HEK293 (cell line): ENCODE measurements at regions not wholly inside any gene's neighbourhood (a gene's known extent, or its start where the extent isn't known, plus 50 kb on each side); places are given as distances from the start of the nearest gene placed in this dataset.

Experiments used
- CTCF ChIA-PET: fragments of 350-600 bp; formaldehyde crosslinking; extraction: SDS; loops from one replicate; lab custom pipeline; 2021; ENCODE audit warnings: antibody characterized with exemption; lab: Yijun Ruan, JAX
- POLR2A ChIA-PET: fragments of 300-600 bp; formaldehyde crosslinking; extraction: SDS; loops from one replicate; lab custom pipeline; 2020; ENCODE audit warnings: antibody characterized with exemption, inconsistent platforms; lab: Yijun Ruan, JAX
- H3K27ac ChIP-seq: fragments of 200-500 bp; sonication (Bioruptor generic); 2 replicates; pipeline ENCODE4 v1.5.1; 2014; ENCODE audit warnings: low read depth, low read length, control low read depth, inconsistent platforms; ENCODE audit errors: extremely low read depth
- H3K36me3 ChIP-seq, 2 experiments: fragments of 200-500 bp in 1 of 2; sonication (Bioruptor generic) in 1 of 2; 1 replicate in 1 of 2; 2 replicates in 1 of 2; pipeline ENCODE4 v1.5.1; 2014 to 2017; ENCODE audit warnings: inconsistent platforms in 2 of 2, low read length in 2 of 2; ENCODE audit not compliant: control insufficient read depth in 2 of 2, insufficient read depth in 1 of 2
- H3K4me1 ChIP-seq: fragments of 200-500 bp; sonication (Bioruptor generic); 2 replicates; pipeline ENCODE4 v1.5.1; 2014; ENCODE audit warnings: mild to moderate bottlenecking, low read length, inconsistent platforms; ENCODE audit not compliant: control insufficient read depth, insufficient read depth
- H3K4me3 ChIP-seq: 2 replicates; pipeline ENCODE4 v1.5.1; 2011; ENCODE audit warnings: low read depth, mild to moderate bottlenecking, control low read depth, low read length, moderate library complexity
- H3K9me3 ChIP-seq: fragments of 200-500 bp; sonication (Bioruptor generic); 2 replicates; pipeline ENCODE4 v1.5.1; 2014; ENCODE audit warnings: low read depth, low read length, inconsistent platforms; ENCODE audit not compliant: control insufficient read depth, insufficient read depth
- HOXC10 ChIP-seq: sonication (generic); formaldehyde crosslinking; IDR thresholded peaks from 2 replicates; pipeline ENCODE4 v1.8.1; 2023; ENCODE audit warnings: mild to moderate bottlenecking, missing genetic modification reagents
- HOXD13 ChIP-seq: sonication (generic); formaldehyde crosslinking; IDR thresholded peaks from 2 replicates; pipeline ENCODE4 v1.8.0; 2022; ENCODE audit warnings: missing genetic modification reagents, borderline replicate concordance
- KLF1 ChIP-seq: fragments of 450-650 bp; formaldehyde crosslinking; IDR thresholded peaks from 2 replicates; pipeline ENCODE4 v1.5.1; 2016; ENCODE audit warnings: missing biosample characterization, missing genetic modification characterization
- REPIN1 ChIP-seq: fragments of 450-650 bp; formaldehyde crosslinking; IDR thresholded peaks from 2 replicates; pipeline ENCODE4 v1.5.1; 2017; ENCODE audit warnings: missing biosample characterization, missing genetic modification characterization, low read depth
- SCRT2 ChIP-seq: fragments of 450-650 bp; formaldehyde crosslinking; IDR thresholded peaks from 2 replicates; pipeline ENCODE4 v1.5.1; 2016; ENCODE audit warnings: missing biosample characterization, missing genetic modification characterization
- YY2 ChIP-seq: fragments of 450-650 bp; formaldehyde crosslinking; IDR thresholded peaks from 2 replicates; pipeline ENCODE4 v1.5.1; 2016; ENCODE audit warnings: missing biosample characterization, missing genetic modification characterization
- ZBTB1 ChIP-seq: fragments of 450-650 bp; formaldehyde crosslinking; IDR thresholded peaks from 2 replicates; pipeline ENCODE4 v1.5.1; 2016; ENCODE audit warnings: missing biosample characterization, missing genetic modification characterization
- ZFHX2 ChIP-seq: fragments of 450-650 bp; formaldehyde crosslinking; conservative IDR thresholded peaks from 2 replicates; pipeline ENCODE4 v1.5.1; 2016; ENCODE audit warnings: missing biosample characterization, missing genetic modification characterization
- ZIC2 ChIP-seq: fragments of 450-650 bp; formaldehyde crosslinking; IDR thresholded peaks from 2 replicates; pipeline ENCODE4 v1.5.1; 2016; ENCODE audit warnings: missing biosample characterization, missing genetic modification characterization
- ZNF140 ChIP-seq: fragments of 450-650 bp; formaldehyde crosslinking; IDR thresholded peaks from 2 replicates; pipeline ENCODE4 v1.5.1; 2016; ENCODE audit warnings: missing biosample characterization, missing genetic modification characterization
- ZNF19 ChIP-seq: fragments of 450-650 bp; formaldehyde crosslinking; IDR thresholded peaks from 2 replicates; pipeline ENCODE4; 2016; ENCODE audit warnings: missing biosample characterization, missing genetic modification characterization, low read depth
- ZNF214 ChIP-seq: fragments of 450-650 bp; formaldehyde crosslinking; IDR thresholded peaks from 2 replicates; pipeline ENCODE4 v1.5.1; 2017; ENCODE audit warnings: missing biosample characterization, mild to moderate bottlenecking, missing genetic modification characterization, borderline replicate concordance
- ZNF311 ChIP-seq: fragments of 450-650 bp; formaldehyde crosslinking; IDR thresholded peaks from 2 replicates; pipeline ENCODE4 v1.5.1; 2017; ENCODE audit warnings: missing biosample characterization, missing genetic modification characterization, borderline replicate concordance
- ZNF324 ChIP-seq: fragments of 450-650 bp; formaldehyde crosslinking; IDR thresholded peaks from 2 replicates; pipeline ENCODE4 v1.5.1; 2016; ENCODE audit warnings: missing biosample characterization, missing genetic modification characterization
- ZNF341 ChIP-seq: fragments of 450-650 bp; formaldehyde crosslinking; IDR thresholded peaks from 2 replicates; pipeline ENCODE4; 2016; ENCODE audit warnings: low read depth, missing biosample characterization, missing genetic modification characterization
- ZNF48 ChIP-seq: fragments of 450-650 bp; formaldehyde crosslinking; IDR thresholded peaks from 2 replicates; pipeline ENCODE4 v1.5.1; 2016; ENCODE audit warnings: missing biosample characterization, missing genetic modification characterization
- ZNF514 ChIP-seq: fragments of 450-650 bp; formaldehyde crosslinking; IDR thresholded peaks from 2 replicates; pipeline ENCODE4 v1.5.1; 2016; ENCODE audit warnings: missing biosample characterization, missing genetic modification characterization
- ZNF549 ChIP-seq: fragments of 450-650 bp; IDR thresholded peaks from 2 replicates; pipeline ENCODE4 v1.5.1; 2018; ENCODE audit warnings: missing biosample characterization, missing genetic modification characterization, mild to moderate bottlenecking, inconsistent platforms, moderate library complexity
- ZNF585B ChIP-seq: fragments of 450-650 bp; formaldehyde crosslinking; IDR thresholded peaks from 2 replicates; pipeline ENCODE4 v1.5.1; 2016; ENCODE audit warnings: missing biosample characterization, missing genetic modification characterization
- ZNF600 ChIP-seq: fragments of 450-650 bp; formaldehyde crosslinking; IDR thresholded peaks from 2 replicates; pipeline ENCODE4 v1.5.1; 2016; ENCODE audit warnings: missing biosample characterization, missing genetic modification characterization
- ZNF621 ChIP-seq: fragments of 450-650 bp; formaldehyde crosslinking; IDR thresholded peaks from 2 replicates; pipeline ENCODE4 v1.5.1; 2017; ENCODE audit warnings: missing biosample characterization, missing genetic modification characterization
- ZNF670 ChIP-seq: fragments of 450-650 bp; formaldehyde crosslinking; IDR thresholded peaks from 2 replicates; pipeline ENCODE4 v1.5.1; 2016; ENCODE audit warnings: missing biosample characterization, missing genetic modification characterization, low read depth
- ZSCAN23 ChIP-seq: fragments of 450-650 bp; formaldehyde crosslinking; IDR thresholded peaks from 2 replicates; pipeline ENCODE4 v1.5.1; 2016; ENCODE audit warnings: missing biosample characterization, missing genetic modification characterization
- TF ChIP-seq, protein P1 (sequence below): fragments of 450-650 bp; formaldehyde crosslinking; IDR thresholded peaks from 2 replicates; pipeline ENCODE4 v1.5.1; 2016; ENCODE audit warnings: missing biosample characterization, missing genetic modification characterization
- TF ChIP-seq, protein P2 (sequence below): fragments of 450-650 bp; formaldehyde crosslinking; IDR thresholded peaks from 2 replicates; pipeline ENCODE4 v1.5.1; 2016; ENCODE audit warnings: missing biosample characterization, missing genetic modification characterization
- TF ChIP-seq, protein P3 (sequence below): fragments of 450-650 bp; formaldehyde crosslinking; optimal IDR thresholded peaks from 2 replicates; pipeline ENCODE3; 2016; ENCODE audit warnings: missing biosample characterization, mild to moderate bottlenecking, missing genetic modification characterization
- TF ChIP-seq, protein P4 (sequence below): fragments of 450-650 bp; formaldehyde crosslinking; IDR thresholded peaks from 2 replicates; pipeline ENCODE4 v1.5.1; 2016; ENCODE audit warnings: missing biosample characterization, missing genetic modification characterization, borderline replicate concordance

DNA sequence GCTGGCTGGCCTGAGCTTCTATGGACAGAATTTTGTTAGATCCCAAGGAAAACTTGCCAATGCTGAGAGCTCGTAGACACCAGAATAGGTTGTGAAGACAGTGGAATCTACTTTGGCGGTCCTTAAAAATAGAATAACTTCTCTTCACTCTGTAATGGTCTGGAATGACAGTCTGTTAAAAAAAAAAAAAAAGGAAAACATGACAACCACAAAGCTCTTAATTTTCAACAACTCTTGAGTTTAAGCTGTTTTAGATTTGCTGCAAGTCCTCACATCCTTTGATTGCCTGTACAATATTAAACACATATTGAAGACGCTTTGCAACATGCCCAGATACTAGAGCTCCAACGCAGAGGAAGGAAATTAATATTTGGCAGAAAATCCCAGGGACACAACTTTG lies 122.8 kb upstream of the GALNT15 start (continued):
- TF ChIP-seq, protein P1, sequence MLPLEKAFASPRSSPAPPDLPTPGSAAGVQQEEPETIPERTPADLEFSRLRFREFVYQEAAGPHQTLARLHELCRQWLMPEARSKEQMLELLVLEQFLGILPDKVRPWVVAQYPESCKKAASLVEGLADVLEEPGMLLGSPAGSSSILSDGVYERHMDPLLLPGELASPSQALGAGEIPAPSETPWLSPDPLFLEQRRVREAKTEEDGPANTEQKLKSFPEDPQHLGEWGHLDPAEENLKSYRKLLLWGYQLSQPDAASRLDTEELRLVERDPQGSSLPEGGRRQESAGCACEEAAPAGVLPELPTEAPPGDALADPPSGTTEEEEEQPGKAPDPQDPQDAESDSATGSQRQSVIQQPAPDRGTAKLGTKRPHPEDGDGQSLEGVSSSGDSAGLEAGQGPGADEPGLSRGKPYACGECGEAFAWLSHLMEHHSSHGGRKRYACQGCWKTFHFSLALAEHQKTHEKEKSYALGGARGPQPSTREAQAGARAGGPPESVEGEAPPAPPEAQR (tag by site-specific recombination), result no peak
- TF ChIP-seq YY2 (tag by site-specific recombination), result no peak

DNA sequence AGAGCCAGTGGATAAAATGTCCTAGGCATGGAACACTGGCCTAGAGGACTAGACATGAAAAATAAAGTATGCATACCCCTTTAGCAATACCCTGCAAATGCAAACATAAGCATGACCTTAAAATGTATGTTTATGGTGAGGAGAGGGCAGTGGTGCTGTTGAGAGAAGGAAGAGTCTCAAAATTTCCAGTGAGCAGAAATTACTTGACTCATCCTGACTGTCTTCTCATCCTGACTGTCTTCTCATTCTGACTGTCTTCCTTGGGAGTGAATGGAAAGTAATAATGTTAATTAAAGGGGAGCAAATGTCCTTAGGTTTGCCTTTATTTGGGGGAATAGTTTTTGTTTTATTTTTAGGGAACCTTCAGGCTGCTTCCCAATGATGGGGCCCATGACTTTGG lies 121.5 kb upstream of the GALNT15 start:
- H3K27ac ChIP-seq, result no peak overlapping the region
- no peak for TF ChIP-seq ZNF585B (tag by site-specific recombination)
- no peak for TF ChIP-seq ZNF549
- TF ChIP-seq ZNF514 (tag by site-specific recombination), result no peak
- TF ChIP-seq SCRT2 (tag by site-specific recombination), result no peak
- TF ChIP-seq ZNF48 (tag by site-specific recombination), result no peak
- no peak for TF ChIP-seq ZNF140 (tag by site-specific recombination)
- TF ChIP-seq HOXC10 (CRISPR knock-in tag), result no peak
- no peak for TF ChIP-seq KLF1 (tag by site-specific recombination)
- TF ChIP-seq HOXD13 (CRISPR knock-in tag), result no peak
- TF ChIP-seq ZNF214 (tag by site-specific recombination), result no peak
- TF ChIP-seq ZNF670, result no peak
- no peak for TF ChIP-seq ZNF600
- no peak for TF ChIP-seq ZNF311
- TF ChIP-seq, protein P2, sequence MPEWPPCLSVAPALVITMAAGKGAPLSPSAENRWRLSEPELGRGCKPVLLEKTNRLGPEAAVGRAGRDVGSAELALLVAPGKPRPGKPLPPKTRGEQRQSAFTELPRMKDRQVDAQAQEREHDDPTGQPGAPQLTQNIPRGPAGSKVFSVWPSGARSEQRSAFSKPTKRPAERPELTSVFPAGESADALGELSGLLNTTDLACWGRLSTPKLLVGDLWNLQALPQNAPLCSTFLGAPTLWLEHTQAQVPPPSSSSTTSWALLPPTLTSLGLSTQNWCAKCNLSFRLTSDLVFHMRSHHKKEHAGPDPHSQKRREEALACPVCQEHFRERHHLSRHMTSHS (tag by site-specific recombination), result no peak
- no peak for TF ChIP-seq ZNF324 (tag by site-specific recombination)
- no peak for TF ChIP-seq ZFHX2 (tag by site-specific recombination)
- no peak for TF ChIP-seq ZSCAN23 (tag by site-specific recombination)
- TF ChIP-seq ZBTB1 (tag by site-specific recombination), result no peak
- TF ChIP-seq, all 188 proteins: peak for 0

DNA sequence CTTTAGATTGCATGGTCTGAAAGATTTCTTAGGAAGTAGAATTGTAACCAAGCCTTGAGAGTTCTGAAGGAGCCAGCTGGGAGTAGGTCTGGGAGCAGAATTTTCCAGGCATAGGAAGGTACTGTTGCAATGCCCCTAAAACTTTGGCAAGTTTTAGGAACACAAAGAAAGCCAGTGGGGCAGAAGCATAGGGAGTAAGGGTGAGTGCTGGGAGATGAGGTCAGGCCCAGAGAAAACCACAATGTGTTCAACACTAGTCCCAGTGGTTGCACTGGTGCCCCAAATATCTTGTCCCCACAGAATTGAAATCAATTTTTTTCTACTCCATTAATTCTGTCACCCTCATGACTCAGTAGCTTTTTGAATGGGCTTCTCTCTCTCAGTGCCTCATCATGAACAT lies 120.7 kb upstream of the GALNT15 start:
- H3K4me3 ChIP-seq, result no peak overlapping the region
- ChIA-PET CTCF (interaction anchor here (1.2 kb wide), 2 partner anchors 125 to 813 kb away, joined by 3 to 5 read pairs; no protein-coding TSS in a partner anchor), POLR2A (no interaction called here)
- H3K4me1 ChIP-seq, result no peaks in the 10 kb centered on the region
- no peaks in the 10 kb centered on the region for H3K36me3 ChIP-seq
- H3K27ac ChIP-seq, result no peak overlapping the region
- no peaks in the 10 kb centered on the region for H3K9me3 ChIP-seq
- TF ChIP-seq, protein P3, sequence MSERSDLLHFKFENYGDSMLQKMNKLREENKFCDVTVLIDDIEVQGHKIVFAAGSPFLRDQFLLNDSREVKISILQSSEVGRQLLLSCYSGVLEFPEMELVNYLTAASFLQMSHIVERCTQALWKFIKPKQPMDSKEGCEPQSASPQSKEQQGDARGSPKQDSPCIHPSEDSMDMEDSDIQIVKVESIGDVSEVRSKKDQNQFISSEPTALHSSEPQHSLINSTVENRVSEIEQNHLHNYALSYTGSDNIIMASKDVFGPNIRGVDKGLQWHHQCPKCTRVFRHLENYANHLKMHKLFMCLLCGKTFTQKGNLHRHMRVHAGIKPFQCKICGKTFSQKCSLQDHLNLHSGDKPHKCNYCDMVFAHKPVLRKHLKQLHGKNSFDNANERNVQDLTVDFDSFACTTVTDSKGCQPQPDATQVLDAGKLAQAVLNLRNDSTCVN (tag by site-specific recombination), result no peak
- TF ChIP-seq REPIN1 (tag by site-specific recombination), result no peak
- no peak for TF ChIP-seq ZNF621
- no peak for TF ChIP-seq ZNF341 (tag by site-specific recombination)
- no peak for TF ChIP-seq ZSCAN23 (tag by site-specific recombination)
- TF ChIP-seq, protein P4, sequence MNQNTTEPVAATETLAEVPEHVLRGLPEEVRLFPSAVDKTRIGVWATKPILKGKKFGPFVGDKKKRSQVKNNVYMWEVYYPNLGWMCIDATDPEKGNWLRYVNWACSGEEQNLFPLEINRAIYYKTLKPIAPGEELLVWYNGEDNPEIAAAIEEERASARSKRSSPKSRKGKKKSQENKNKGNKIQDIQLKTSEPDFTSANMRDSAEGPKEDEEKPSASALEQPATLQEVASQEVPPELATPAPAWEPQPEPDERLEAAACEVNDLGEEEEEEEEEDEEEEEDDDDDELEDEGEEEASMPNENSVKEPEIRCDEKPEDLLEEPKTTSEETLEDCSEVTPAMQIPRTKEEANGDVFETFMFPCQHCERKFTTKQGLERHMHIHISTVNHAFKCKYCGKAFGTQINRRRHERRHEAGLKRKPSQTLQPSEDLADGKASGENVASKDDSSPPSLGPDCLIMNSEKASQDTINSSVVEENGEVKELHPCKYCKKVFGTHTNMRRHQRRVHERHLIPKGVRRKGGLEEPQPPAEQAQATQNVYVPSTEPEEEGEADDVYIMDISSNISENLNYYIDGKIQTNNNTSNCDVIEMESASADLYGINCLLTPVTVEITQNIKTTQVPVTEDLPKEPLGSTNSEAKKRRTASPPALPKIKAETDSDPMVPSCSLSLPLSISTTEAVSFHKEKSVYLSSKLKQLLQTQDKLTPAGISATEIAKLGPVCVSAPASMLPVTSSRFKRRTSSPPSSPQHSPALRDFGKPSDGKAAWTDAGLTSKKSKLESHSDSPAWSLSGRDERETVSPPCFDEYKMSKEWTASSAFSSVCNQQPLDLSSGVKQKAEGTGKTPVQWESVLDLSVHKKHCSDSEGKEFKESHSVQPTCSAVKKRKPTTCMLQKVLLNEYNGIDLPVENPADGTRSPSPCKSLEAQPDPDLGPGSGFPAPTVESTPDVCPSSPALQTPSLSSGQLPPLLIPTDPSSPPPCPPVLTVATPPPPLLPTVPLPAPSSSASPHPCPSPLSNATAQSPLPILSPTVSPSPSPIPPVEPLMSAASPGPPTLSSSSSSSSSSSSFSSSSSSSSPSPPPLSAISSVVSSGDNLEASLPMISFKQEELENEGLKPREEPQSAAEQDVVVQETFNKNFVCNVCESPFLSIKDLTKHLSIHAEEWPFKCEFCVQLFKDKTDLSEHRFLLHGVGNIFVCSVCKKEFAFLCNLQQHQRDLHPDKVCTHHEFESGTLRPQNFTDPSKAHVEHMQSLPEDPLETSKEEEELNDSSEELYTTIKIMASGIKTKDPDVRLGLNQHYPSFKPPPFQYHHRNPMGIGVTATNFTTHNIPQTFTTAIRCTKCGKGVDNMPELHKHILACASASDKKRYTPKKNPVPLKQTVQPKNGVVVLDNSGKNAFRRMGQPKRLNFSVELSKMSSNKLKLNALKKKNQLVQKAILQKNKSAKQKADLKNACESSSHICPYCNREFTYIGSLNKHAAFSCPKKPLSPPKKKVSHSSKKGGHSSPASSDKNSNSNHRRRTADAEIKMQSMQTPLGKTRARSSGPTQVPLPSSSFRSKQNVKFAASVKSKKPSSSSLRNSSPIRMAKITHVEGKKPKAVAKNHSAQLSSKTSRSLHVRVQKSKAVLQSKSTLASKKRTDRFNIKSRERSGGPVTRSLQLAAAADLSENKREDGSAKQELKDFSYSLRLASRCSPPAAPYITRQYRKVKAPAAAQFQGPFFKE, result no peak
- TF ChIP-seq ZNF19 (tag by site-specific recombination), result no peak
- TF ChIP-seq ZIC2 (tag by site-specific recombination), result no peak
- TF ChIP-seq ZNF214 (tag by site-specific recombination), result no peak

More for the DNA sequence above, 121.5 kb upstream of the GALNT15 start:
- H3K4me1 ChIP-seq, result no peaks in the 10 kb centered on the region
- POLR2A ChIA-PET, result no interaction called here
- no peaks in the 10 kb centered on the region for H3K36me3 ChIP-seq
- CTCF ChIA-PET, result no interaction called here
- no peak overlapping the region for H3K4me3 ChIP-seq
- no peaks in the 10 kb centered on the region for H3K9me3 ChIP-seq
